ENCODE measurements at regions not wholly inside any gene's neighbourhood (a gene's known extent, or its start where the extent isn't known, plus 50 kb on each side); places are given as distances from the start of the nearest gene placed in this dataset.

DNA sequence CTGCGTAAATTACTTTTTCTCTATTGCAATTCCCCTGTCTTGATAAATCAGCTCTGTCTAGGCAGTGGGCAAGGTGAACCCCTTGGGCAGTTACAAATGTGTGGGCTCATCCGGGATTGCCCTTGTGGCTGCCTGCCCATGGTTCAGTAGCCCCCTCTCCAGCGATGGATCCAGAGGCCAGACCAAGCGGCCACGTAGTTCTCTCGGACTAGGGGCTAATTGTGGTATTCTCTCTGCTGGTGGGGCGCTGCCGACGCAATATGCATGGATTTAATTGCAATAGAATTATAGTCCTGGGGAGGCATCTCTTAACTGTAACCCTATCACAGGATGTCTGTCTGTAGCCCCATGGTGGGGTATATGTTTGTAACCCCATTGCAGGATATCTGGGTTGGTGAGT is 64.3 kb upstream of the UNC93A start:
- TF ChIP-seq ESRRG (CRISPR knock-in tag; IDR thresholded peaks at IDR 0.05), result no peak
- ATAC-seq, result no peak

DNA sequence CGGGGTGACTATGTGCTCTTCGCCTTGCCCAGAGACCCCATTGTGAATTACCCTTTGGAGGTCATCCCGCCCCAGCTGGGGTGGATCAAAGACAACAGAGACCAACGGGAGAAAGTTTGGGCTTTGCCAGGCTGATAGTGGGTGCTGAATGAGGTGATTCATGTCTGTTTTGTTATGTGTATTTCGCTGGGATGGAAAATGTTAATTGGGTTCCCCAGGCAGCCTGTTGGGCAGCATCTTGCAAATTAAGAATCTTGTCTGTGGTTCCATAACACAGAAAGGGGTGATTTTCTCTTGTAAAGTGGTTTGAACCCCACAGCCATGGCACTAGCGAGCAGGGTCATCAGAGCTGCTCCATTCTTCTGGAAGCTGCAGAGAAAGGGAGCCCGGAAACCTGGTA is 63.1 kb upstream of the UNC93A start:
- TF ChIP-seq, protein P1, sequence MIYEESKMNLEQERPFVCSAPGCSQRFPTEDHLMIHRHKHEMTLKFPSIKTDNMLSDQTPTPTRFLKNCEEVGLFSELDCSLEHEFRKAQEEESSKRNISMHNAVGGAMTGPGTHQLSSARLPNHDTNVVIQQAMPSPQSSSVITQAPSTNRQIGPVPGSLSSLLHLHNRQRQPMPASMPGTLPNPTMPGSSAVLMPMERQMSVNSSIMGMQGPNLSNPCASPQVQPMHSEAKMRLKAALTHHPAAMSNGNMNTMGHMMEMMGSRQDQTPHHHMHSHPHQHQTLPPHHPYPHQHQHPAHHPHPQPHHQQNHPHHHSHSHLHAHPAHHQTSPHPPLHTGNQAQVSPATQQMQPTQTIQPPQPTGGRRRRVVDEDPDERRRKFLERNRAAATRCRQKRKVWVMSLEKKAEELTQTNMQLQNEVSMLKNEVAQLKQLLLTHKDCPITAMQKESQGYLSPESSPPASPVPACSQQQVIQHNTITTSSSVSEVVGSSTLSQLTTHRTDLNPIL (CRISPR knock-in tag; IDR thresholded peaks at IDR 0.05; ENCODE audit: low read depth), result no peak
- TF ChIP-seq ZNF565 (CRISPR knock-in tag; conservative IDR thresholded peaks at IDR 0.05; ENCODE audit: low read depth) (no peak), ZFP30 (CRISPR knock-in tag; IDR thresholded peaks at IDR 0.05) (no peak), BACH2 (CRISPR knock-in tag; IDR thresholded peaks at IDR 0.05; ENCODE audit: borderline replicate concordance) (no peak), ISL1 (CRISPR knock-in tag; IDR thresholded peaks at IDR 0.05) (no peak), PPARA (CRISPR knock-in tag; IDR thresholded peaks at IDR 0.05; ENCODE audit: borderline replicate concordance) (no peak), GLIS3 (CRISPR knock-in tag; IDR thresholded peaks at IDR 0.05) (no peak), ZNF70 (CRISPR knock-in tag; IDR thresholded peaks at IDR 0.05) (no peak)
- TF ChIP-seq, protein P2, sequence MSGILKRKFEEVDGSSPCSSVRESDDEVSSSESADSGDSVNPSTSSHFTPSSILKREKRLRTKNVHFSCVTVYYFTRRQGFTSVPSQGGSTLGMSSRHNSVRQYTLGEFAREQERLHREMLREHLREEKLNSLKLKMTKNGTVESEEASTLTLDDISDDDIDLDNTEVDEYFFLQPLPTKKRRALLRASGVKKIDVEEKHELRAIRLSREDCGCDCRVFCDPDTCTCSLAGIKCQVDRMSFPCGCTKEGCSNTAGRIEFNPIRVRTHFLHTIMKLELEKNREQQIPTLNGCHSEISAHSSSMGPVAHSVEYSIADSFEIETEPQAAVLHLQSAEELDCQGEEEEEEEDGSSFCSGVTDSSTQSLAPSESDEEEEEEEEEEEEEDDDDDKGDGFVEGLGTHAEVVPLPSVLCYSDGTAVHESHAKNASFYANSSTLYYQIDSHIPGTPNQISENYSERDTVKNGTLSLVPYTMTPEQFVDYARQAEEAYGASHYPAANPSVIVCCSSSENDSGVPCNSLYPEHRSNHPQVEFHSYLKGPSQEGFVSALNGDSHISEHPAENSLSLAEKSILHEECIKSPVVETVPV (CRISPR knock-in tag; IDR thresholded peaks at IDR 0.05), result no peak
- no peak for ATAC-seq

DNA sequence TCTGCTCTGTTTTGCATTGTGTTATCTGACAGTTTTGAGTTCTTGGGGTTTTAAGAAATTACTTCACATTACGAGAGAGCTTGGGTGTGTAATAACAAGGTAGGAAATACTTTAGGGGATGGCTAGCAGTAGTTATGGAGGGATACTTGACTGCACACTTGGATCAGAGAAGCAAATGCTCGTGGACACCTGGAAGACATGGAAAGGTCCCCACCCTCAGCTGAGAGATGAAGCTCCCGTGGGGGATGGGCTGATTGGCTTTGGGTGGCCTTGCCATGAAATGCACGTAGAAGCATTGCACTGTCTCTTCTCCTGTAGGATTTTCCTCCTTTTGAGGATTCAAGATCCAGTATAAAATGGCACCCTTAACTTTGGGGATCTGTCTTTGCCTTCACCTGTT is 61.5 kb upstream of the UNC93A start:
- ATAC-seq, result no peak

More for the DNA sequence above, 61.5 kb upstream of the UNC93A start:
- TF ChIP-seq ZFP3 (CRISPR knock-in tag; IDR thresholded peaks at IDR 0.05) (no peak), ZNF8 (CRISPR knock-in tag; IDR thresholded peaks at IDR 0.05) (no peak), SNAI2 (CRISPR knock-in tag; IDR thresholded peaks at IDR 0.05) (no peak), ZFP30 (CRISPR knock-in tag; IDR thresholded peaks at IDR 0.05) (no peak), ZC3H10 (CRISPR knock-in tag; IDR thresholded peaks at IDR 0.05) (no peak), ZNF70 (CRISPR knock-in tag; IDR thresholded peaks at IDR 0.05) (no peak), TCF4 (CRISPR knock-in tag; IDR thresholded peaks at IDR 0.05; ENCODE audit: borderline replicate concordance) (no peak)
- TF ChIP-seq, protein P3, sequence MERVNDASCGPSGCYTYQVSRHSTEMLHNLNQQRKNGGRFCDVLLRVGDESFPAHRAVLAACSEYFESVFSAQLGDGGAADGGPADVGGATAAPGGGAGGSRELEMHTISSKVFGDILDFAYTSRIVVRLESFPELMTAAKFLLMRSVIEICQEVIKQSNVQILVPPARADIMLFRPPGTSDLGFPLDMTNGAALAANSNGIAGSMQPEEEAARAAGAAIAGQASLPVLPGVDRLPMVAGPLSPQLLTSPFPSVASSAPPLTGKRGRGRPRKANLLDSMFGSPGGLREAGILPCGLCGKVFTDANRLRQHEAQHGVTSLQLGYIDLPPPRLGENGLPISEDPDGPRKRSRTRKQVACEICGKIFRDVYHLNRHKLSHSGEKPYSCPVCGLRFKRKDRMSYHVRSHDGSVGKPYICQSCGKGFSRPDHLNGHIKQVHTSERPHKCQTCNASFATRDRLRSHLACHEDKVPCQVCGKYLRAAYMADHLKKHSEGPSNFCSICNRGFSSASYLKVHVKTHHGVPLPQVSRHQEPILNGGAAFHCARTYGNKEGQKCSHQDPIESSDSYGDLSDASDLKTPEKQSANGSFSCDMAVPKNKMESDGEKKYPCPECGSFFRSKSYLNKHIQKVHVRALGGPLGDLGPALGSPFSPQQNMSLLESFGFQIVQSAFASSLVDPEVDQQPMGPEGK (CRISPR knock-in tag; IDR thresholded peaks at IDR 0.05; ENCODE audit: borderline replicate concordance), result no peak
- TF ChIP-seq, protein P1 (CRISPR knock-in tag; IDR thresholded peaks at IDR 0.05; ENCODE audit: low read depth), result no peak
- TF ChIP-seq, protein P4, sequence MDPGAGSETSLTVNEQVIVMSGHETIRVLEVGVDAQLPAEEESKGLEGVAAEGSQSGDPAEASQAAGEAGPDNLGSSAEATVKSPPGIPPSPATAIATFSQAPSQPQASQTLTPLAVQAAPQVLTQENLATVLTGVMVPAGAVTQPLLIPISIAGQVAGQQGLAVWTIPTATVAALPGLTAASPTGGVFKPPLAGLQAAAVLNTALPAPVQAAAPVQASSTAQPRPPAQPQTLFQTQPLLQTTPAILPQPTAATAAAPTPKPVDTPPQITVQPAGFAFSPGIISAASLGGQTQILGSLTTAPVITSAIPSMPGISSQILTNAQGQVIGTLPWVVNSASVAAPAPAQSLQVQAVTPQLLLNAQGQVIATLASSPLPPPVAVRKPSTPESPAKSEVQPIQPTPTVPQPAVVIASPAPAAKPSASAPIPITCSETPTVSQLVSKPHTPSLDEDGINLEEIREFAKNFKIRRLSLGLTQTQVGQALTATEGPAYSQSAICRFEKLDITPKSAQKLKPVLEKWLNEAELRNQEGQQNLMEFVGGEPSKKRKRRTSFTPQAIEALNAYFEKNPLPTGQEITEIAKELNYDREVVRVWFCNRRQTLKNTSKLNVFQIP (CRISPR knock-in tag; IDR thresholded peaks at IDR 0.05; ENCODE audit: borderline replicate concordance, low read depth), result no peak
- TF ChIP-seq, protein P5, sequence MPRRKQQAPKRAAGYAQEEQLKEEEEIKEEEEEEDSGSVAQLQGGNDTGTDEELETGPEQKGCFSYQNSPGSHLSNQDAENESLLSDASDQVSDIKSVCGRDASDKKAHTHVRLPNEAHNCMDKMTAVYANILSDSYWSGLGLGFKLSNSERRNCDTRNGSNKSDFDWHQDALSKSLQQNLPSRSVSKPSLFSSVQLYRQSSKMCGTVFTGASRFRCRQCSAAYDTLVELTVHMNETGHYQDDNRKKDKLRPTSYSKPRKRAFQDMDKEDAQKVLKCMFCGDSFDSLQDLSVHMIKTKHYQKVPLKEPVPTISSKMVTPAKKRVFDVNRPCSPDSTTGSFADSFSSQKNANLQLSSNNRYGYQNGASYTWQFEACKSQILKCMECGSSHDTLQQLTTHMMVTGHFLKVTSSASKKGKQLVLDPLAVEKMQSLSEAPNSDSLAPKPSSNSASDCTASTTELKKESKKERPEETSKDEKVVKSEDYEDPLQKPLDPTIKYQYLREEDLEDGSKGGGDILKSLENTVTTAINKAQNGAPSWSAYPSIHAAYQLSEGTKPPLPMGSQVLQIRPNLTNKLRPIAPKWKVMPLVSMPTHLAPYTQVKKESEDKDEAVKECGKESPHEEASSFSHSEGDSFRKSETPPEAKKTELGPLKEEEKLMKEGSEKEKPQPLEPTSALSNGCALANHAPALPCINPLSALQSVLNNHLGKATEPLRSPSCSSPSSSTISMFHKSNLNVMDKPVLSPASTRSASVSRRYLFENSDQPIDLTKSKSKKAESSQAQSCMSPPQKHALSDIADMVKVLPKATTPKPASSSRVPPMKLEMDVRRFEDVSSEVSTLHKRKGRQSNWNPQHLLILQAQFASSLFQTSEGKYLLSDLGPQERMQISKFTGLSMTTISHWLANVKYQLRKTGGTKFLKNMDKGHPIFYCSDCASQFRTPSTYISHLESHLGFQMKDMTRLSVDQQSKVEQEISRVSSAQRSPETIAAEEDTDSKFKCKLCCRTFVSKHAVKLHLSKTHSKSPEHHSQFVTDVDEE (CRISPR knock-in tag; IDR thresholded peaks at IDR 0.05), result no peak
